NCI-H1694 (cell line): ENCODE measurements at regions not wholly inside any gene's neighbourhood (a gene's known extent, or its start where the extent isn't known, plus 50 kb on each side); places are given as distances from the start of the nearest gene placed in this dataset.

ENCODE experiments used
- DNase-seq: peaks from one replicate; lab custom pipeline; 2025; lab: John Stamatoyannopoulos, UW

DNA sequence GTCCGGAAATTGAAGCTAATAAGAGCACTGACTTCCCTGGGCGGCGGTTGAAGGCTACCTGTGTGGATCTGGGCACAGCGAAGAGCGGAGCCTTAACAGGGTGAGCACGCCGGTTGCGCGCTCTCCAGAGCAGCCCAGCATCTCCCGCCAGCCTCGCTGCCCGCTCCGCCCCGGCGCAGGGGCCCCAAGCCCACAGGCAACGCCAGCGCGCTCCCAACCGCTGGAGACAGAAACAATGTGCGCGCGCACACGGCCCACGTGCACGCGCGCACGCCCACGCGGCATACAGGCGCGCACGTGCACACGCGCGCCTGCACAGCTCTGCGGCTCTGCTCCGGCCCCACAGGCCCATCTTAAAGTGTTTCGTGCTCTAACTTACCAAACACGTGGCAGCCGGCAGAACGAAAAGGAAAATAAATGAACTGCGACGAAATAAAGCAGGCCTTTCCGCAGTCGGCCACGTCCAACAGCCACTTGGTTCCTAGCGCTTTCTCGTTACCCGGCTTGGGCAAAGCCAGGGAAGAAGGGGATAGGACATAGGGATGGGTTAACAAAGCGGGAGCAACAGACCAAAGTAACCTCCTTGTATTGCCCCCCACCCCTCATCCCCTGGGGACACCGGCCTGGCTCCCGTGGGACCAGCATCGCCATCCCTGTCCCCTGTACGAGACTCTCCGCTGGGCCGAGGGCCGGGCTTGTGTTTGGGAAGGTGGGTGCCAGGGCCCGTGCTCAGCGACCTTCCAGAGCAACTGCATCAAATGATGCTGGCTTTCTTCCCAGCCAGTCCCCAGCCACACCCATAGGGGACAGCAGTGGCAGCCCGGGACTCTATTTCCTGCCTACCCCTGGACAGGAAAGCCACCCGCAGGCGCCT lies 203.7 kb downstream of the ABHD5 start:
- no peak for DNase-seq

DNA sequence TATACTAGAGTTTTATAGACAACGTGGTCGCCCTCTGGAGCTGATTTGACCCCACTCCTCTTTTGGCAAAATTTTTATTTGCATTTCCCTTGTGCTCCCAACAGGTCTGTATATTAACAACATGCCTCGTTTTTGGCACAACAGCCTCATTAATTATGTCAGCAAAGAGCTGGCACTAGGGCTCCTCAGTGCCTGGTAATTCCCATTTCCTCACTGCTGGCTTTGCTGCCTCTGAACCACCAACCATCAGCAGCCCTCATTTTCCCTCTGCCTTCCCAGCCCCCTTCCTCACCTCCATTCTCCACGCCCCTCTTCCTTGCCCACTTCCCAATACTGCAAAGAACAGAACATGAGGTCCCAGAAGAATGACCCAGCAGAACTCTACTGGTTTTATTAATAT lies 204.8 kb downstream of the ABHD5 start:
- DNase-seq: peak; percentile 34

DNA sequence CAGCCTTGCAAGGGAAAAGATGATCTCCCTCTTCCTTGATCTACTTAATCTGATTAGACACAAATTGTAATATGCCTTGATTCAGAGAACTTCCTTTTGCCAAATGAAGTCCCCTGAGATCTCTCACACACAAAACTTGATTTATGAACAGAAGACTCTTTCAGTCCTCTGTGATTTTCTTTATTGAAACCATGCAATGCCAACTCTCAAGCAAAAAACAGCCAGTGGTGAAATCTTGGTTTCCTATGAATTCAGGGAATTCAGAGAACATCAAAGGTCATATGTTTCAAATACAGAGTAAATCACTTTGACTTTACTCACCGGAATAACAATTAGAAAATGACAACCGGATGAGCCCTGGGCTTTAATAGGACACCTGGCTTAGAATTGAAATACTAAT lies 211.7 kb downstream of the ABHD5 start:
- no peak for DNase-seq

DNA sequence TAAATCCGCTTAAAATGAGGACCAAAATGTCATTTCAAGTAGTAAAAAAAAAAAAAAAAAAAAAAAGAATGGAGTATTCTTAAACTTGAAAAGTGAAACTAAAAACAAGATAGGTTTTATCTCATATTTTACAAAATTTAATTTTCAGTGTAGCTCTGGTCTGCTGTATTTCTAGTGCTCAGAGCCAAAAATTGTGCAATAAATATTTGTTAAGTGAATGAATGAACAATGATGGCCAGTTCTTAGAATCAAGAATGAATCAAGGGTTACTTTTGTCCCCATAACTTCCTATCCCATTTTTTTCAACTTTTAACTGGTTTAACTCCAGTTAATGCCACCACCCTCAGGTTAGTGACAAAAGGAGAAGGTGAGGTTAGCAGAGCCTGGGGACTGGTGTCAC lies 214.4 kb downstream of the ABHD5 start:
- no peak for DNase-seq

DNA sequence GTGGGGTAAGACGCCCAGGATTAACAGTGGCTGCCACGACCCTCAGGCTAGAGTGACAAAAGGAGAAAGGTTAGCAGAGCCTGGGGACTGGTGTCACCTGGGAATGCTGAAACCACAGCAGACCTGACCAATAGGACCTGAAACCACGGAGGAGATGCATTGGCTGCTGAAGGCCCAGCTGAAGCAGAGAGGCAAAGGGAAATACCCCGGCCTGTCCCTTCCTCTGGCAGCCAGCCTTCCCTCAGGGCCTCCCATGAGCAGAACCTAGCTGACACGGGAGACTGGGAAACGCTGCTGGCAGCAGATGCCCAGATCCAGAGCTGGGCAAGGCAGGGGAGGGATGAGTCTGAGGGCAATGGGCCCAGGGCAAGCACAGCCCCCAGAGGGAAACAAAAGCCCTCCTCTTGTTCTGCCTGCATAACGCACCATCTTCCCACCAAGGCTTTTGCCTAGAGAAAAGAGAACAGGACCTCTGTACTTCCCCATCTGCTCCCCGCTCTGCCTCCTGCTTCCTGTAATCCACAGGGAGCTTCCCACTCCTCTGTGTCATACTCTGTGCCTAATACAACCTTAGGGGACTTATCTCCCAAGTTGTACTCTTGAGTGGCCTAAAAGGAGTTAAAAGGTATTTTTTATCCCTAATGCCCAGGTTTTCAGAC lies 216.2 kb downstream of the ABHD5 start:
- DNase-seq: no peak

DNA sequence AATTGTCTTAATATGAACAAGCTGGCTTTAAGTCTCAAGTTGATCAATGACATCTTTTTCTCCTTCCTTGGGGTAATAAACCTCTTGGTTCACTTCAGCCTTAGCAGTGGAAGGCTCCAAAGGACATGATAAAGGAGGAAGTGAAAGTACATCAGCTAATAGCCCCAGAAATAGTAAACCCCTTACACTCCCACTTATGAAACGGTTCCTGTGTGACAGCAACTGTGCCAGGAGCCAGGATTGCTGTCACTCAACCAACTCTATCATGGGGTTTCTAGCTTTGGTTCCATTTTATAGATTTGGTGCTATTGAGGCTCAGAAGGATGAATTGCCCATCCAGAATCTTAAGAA lies 216.7 kb downstream of the ABHD5 start:
- DNase-seq: no peak

DNA sequence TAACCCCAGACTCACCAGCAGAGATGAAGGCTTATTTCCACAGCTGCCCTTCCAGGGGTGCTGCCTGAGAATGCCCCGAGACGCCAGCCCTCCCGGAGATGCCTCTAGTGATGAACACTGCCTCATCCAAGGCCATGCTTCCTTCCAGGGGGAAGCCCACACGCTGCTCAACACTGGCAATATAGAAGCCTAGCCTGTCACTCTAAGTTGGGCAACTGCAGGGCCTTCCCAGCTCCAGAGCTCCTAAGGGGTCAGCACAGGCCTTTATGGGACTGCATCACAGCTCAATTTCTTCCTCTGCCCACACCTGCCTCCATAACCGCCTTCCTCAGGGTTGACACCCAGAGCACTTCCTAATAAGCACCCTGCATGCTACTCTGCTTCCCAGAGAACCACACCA lies 217.7 kb downstream of the ABHD5 start:
- no peak for DNase-seq

DNA sequence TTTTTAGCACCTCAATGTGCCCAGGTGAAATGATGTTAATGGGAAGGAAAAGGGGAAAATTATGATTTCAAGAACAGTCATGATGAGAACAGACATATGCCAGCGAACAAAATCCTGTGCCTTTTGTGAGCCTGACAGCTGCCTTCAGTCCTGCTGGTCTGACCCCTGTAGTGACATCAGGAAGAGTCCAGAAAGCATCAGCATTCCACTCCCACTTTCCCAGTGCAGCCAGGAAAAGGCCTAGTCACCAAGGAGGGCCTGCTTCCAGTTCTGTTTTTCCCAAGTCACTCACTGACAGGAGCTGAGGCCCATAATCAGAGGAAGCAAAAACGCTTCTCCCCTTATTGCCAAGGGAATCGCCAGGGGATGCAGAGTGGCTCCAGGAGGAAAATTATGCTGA lies 218.4 kb downstream of the ABHD5 start:
- DNase-seq: no peak

DNA sequence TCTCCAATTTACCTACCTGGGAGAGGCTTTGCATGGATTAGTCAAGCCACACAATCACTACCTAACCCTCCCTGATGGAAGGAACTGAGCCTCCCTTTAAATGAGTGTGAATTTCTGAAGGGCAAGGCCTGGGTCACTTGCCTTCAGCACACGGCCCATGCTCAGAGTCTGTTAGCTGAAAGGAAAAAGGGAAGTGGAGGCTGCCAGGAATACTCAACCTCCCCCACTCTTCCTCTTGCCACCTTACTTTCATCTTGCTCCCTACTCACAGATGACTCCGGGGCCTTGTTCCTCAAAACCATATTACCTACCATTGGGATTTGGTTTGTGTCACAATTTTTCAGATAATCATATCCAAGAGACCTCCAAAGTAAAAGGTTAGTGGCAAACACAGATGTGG lies 220.0 kb downstream of the ABHD5 start:
- no peak for DNase-seq

DNA sequence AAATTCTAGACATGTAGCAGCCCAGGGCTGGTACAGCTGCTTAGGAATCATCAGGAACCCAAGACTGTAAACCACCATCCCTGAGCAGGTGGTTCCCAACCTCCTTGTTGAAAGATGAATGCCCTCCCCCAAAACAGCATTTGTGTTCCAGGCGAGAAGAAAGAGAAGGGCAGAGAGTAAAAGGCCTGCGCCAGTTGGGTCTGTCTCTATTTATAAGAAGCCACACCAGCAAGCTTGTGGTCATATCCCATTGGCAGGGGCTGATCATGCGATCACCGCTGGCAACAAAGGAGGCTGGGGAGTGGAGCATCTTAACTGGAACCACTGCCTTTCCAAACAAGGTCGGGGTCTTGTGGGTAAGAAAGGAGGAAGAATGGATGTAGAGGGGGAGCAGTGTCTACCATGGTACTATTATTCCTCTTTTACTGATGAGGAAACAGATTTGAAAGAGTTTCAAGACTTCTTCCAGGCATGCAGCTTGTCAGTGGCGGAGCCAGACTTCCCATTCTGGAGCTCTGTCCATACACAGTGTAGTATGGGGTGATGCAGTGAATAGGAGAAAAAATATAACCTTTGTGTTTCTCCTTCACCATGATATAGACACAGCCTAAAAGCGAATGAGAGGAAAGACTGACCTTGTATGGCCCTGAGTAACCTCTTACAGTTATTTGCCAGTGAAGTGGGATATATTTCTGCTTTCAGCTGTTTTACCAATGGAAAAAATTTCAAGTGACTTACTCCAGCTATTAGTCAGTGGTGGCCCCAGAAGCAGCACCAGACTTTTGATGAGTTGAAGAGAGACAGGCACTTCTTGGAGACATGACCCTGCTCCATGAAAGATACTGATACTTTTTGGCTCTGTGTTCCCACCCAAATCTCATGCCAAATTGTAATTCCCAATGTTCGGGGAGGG lies 222.6 kb downstream of the ABHD5 start:
- DNase-seq: no peak

DNA sequence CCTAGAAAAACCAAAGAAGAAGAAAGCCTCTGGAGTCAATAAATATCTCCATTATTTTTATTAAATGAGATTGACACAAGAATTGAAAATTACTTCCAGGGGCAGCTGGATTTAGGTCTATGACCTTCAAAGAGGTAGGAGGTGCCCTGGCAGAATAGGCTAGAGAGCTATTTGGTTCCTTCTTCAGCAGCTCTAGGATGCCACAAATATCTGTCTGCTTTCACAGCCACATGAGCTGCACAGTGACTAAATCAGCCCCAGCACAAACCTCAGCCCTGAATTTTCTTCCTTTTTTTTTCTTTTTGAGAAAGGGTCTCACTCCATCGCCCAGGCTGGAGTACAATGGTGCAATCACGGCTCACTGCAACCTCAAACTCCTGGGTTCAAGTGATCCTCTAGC lies 223.5 kb downstream of the ABHD5 start:
- DNase-seq: no peak

DNA sequence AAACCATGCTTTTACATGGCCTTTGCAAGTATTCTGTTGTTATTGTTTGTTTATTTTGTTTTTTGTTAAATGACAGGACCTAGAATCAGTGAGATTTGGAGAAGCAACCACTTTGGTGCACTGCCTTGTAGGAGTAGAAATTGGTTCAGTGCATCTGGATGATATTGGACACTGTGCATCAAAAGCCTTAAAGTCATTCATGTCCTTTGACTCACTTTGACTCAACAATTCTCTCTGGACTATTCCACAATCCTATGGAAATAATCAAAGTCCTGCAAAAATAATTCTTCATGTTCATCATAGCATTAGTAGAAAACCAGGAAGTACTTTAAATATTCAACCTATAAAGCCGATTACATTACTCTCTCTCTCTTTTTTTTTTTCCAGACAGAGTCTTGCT lies 224.8 kb downstream of the ABHD5 start:
- DNase-seq: no peak

DNA sequence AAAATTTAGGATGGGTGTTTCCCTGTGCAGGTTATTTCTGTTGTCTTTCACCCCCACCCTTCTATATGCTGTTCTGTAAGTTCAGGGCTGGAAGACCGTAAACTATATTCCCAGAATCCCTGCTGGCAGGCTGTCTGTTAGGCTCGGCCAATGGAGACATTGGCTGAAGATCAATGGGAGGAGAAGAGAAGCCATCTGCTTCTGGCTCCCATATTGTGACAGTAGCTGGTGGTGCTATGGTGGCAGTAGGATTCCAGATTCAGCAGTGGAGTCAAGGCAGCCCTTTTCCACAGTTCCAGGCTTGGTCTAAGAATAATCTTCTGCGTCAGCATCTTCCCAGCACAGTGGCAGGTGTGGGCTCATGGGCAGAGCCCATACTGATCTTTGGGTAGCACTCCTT lies 226.6 kb downstream of the ABHD5 start:
- no peak for DNase-seq

DNA sequence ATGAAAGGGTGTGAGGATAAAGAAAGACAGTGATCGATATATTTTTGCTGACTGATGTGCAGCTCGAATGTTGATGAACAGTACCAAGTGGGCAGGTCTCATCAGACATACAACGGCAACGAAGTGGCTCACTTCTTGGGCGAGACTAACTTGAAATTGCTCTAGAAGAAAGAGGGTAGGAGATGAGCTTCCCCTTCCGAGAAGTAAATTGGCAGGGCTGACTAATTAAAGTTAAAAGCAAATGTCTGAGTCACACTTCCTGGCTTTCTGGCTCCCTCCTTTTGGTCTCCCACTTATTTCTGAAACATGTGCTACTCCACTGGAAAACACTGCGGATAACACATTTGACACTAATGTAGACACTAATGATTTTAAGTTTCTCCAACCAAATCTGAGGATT lies 228.3 kb downstream of the ABHD5 start:
- no peak for DNase-seq

DNA sequence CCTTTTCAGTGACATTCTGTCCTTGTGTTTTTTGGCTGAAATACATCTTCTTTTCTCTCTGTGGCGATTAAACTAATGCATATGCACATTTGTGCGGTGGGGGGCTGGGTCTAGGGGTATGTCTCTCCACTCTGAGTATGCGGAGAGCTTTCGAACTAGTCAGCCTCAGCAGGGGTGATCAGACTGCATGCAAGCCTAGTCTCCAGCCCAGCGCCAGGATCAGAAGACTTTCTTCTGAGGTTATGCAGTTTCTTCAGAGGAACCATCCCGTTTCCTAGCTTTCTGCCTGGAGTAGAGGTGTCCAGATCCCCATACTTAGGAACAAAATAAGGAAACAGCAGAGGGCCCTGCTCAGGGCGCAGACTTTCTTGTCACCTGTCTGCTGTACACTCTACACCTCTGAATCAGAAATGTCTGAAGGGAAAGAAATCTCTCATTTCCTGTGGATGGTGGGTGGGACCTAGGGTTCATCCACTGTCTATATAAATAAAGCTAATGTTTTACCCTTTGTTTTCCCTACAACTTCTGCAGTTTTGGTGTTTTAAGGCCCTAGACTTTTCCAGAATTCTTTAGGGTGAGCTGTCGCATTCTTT lies 230.4 kb downstream of the ABHD5 start:
- no peak for DNase-seq

DNA sequence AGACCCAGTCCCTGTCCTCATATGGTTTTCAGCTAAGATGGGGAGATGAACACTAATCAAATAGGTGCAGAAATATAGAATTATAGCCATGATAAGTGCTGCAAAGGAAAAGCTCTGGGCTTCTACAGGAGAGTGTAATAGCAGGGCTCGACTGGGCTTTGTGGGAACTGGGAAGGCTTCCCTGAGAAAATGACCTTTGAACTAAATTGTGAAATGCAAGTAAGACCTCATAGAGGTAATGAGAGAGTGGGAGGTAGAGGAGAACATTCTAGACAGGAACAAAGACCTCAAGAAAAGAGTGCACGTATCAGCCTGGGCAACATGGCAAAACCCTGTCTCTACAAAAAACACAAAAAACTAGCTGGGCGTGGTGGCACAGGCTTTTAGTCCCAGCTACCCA lies 231.6 kb downstream of the ABHD5 start:
- DNase-seq: no peak

DNA sequence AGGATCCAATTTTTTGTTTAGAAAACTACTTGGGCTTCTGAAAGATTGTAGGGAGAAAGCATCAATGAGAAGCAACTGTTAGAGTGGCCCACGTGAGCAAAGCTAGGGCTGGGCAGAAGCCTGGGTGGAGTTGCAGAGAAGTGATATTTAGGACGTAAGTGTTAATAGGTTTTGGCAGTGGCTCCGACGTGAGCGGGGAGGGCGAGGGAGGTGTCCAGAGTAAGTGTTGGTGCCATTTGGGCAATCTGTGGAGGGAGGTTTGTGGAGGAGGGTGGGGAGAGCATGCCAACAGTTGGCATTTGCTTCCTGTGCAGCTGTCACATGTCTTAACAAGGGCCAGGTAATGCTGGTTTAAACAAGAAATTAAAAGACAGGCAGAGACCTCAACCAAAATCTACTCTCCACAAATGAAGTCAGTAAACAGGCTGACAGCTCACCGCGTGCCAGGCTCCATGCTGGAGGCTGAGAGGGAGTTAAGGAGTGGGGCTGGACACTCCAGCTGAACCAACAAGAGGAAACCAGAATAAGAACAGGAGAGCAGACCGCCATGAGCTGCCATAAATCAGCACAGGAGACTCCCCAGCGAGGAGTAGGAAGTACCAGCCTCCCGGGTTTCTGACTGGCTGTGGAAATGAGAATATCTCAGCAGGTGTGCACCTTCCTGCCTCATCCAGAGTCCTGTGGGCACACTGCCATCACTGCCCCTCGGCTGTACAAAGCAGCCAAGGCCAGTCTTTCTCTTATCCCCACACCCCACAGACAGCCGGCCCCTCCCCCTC lies 232.6 kb downstream of the ABHD5 start:
- no peak for DNase-seq

DNA sequence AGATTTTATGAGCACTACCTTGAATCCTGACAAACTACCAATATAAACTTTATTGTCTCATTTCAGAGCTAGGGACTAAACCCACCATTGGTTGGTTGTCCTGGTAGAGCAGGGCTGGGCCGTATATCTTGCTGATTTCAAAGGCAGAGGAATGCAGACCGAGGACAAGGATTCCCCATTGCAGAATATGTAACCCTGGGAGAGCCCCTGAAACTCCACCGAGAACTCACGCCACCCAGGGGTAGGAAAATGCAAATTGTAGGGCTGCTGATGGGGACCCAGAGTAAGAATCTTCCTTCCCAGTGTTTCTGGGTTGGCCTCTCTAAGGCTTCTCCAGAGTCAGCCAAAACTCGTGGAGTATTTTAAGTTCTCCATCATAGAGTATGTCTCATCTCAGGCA lies 235.3 kb downstream of the ABHD5 start:
- no peak for DNase-seq

DNA sequence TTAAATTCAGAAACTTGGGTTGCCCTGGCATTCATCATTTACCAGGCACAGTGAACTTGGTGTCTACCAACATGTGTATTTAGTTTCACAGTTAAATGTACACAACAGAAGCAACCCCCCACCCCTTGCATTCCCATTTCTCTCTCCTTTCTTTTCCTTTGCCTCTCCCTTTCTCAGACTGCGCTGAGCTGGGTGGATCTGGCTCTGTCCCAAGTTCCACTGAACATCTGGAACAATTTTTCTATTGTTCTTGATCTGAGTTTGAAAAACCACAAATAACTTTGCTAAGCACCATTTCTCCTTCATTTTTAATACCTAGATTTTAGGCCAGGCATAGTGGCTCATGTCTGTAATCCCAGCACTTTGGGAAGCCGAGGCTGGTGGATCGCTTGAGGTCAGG lies 242.2 kb downstream of the ABHD5 start:
- no peak for DNase-seq

DNA sequence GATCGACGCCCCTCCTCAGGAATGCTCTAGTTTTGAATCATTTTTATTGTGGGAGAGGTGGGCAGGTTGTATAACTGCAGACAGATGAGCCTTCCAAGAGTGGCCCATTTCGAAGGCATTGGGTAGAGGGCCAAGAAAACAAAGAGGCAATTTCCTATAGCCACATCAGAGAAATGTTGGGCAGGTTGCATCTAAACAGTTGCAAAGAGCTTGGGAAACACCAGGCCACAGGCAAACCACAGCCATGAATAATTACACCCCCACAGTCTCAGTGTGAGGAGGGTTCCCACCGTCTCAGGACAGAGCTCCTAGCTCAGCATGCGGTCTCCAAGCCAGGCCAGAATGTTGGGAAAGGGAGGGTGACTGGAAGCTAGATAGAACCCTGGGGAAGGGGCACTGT lies 257.3 kb downstream of the ABHD5 start:
- DNase-seq: no peak

DNA sequence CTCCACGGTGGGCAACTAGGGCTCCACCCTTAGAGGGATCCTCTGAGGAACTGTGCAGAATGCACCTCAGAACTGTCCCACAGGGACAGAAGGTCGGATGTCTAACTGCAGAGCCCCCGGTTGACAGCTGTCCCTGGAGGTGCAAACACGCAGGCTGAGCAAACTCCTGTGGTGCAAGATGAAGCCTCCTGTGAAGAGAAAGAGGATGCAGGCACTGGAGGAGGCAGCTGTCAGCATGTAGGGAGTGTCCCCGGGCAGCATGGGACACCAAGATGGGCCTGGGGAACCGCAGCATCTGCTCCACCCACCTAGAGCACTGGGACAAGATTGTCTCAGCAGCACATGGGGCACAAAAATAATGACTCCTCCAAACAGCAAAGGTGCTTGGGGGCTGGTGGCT lies 258.9 kb downstream of the ABHD5 start:
- DNase-seq: no peak

DNA sequence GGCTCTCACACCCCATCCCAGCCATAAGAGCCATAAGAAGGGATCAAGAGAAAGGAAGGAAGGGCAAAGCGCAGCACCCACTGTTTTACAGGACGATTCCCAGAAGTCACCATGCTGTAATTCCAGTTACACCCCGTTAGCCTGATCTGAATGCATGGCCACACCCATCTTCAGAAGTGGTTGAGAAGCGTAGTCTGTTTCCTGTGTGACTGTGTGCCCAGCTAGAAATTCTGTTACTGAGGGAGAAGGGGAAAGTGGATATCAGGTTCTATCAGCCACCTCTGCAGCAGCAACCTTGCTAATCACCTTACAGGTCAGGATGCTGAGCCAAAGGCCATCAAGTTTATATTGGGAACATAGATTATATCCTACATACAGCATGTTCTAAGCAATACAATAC lies 260.0 kb downstream of the ABHD5 start:
- no peak for DNase-seq
